Activated T-cell treated with anti-CD3 and anti-CD28 coated beads, Interleukin-2, amount 50 U/mL, for 72 hours (primary cell): ENCODE measurements at regions not wholly inside any gene's neighbourhood (a gene's known extent, or its start where the extent isn't known, plus 50 kb on each side); places are given as distances from the start of the nearest gene placed in this dataset.
"Not testable (repeated sequence)": the region's sequence is repeated elsewhere in the genome, so short reads cannot be mapped to it uniquely, and the experiment has no call there.

Source experiments
- ATAC-seq, 2 donors: fragments of 150-1000 bp; cut with Tn5 transposase; replicated peaks in 1 of 2; 2 replicates each; pipeline ENCODE4 v1.10.0; 2021; ENCODE audit warnings: moderate library complexity in 2 of 2, mild to moderate bottlenecking in 1 of 2
- DNase-seq, 2 donors: peaks; one replicate each; pipeline ENCODE4 v3.0.0; 2021 to 2022; ENCODE audit warnings: mixed read lengths in 1 of 2
- H3K27ac Mint-ChIP-seq: one replicate; pipeline ENCODE4 v1.8.0; 2022; ENCODE audit warnings: mild to moderate bottlenecking, moderate library complexity, mixed read lengths
- H3K27me3 Mint-ChIP-seq: one replicate; pipeline ENCODE4 v1.8.0; 2022; ENCODE audit warnings: low read depth, mixed read lengths
- H3K36me3 Mint-ChIP-seq, 2 donors: one replicate each; pipeline ENCODE4 v1.8.0; 2022; ENCODE audit warnings: mixed read lengths in 2 of 2, mild to moderate bottlenecking in 1 of 2; ENCODE audit not compliant: insufficient read depth in 2 of 2
- H3K4me1 Mint-ChIP-seq: one replicate; pipeline ENCODE4 v1.8.0; 2022; ENCODE audit warnings: low read depth, mixed read lengths
- H3K4me3 Mint-ChIP-seq, 2 donors: one replicate each; pipeline ENCODE4 v1.8.0; 2022; ENCODE audit warnings: mild to moderate bottlenecking in 2 of 2, mixed read lengths in 2 of 2, moderate library complexity in 2 of 2
- H3K9me3 Mint-ChIP-seq, 2 donors: one replicate each; pipeline ENCODE4 v1.8.0; 2022; ENCODE audit warnings: mixed read lengths in 2 of 2

- no peaks in the 10 kb centered on the region for H3K36me3 Mint-ChIP-seq
- peaks cover 1% of the 10 kb centered on the region in 2 donors for H3K9me3 Mint-ChIP-seq
- DNase-seq = no peak
- no peak for ATAC-seq
- H3K4me1 Mint-ChIP-seq = no peaks in the 10 kb centered on the region
- no peaks in the 10 kb centered on the region for H3K27me3 Mint-ChIP-seq
- H3K4me3 Mint-ChIP-seq = no peak overlapping the region
- no peak overlapping the region for H3K27ac Mint-ChIP-seq
Observed at GRCh38 chr6:121557146-121557940, 121.9 kb downstream of the GJA1 start.

- H3K27me3 Mint-ChIP-seq = no peaks in the 10 kb centered on the region
- no peak overlapping the region for H3K4me3 Mint-ChIP-seq
- H3K27ac Mint-ChIP-seq = no peak overlapping the region
- no peaks in the 10 kb centered on the region for H3K4me1 Mint-ChIP-seq
- ATAC-seq (no peak), DNase-seq (no peak)
- peaks cover 3 to 8% of the 10 kb centered on the region in 2 donors for H3K36me3 Mint-ChIP-seq
- H3K9me3 Mint-ChIP-seq = peaks cover 6 to 7% of the 10 kb centered on the region in 2 donors
Observed at GRCh38 chr6:121559611-121560269, 124.3 kb downstream of the GJA1 start.

- H3K4me3 Mint-ChIP-seq = no peak overlapping the region
- H3K27ac Mint-ChIP-seq = no peak overlapping the region
- no peak for DNase-seq
- H3K9me3 Mint-ChIP-seq = peaks cover 6 to 10% of the 10 kb centered on the region in 2 donors
- H3K27me3 Mint-ChIP-seq = no peaks in the 10 kb centered on the region
- no peaks in the 10 kb centered on the region for H3K4me1 Mint-ChIP-seq
- ATAC-seq = no peak
- H3K36me3 Mint-ChIP-seq = peaks cover 3 to 10% of the 10 kb centered on the region in 2 donors
Observed at GRCh38 chr6:121560476-121560875, 125.0 kb downstream of the GJA1 start.

- peaks cover 3 to 10% of the 10 kb centered on the region in 2 donors for H3K36me3 Mint-ChIP-seq
- no peak overlapping the region for H3K4me3 Mint-ChIP-seq
Observed at GRCh38 chr6:121563286-121563685, 127.8 kb downstream of the GJA1 start.

GRCh38 chr6:121564529-121564928 is 129.1 kb downstream of the GJA1 start:
- H3K4me3 Mint-ChIP-seq, ATAC-seq, H3K27ac Mint-ChIP-seq, DNase-seq, H3K9me3 Mint-ChIP-seq, H3K4me1 Mint-ChIP-seq, H3K27me3 Mint-ChIP-seq: not testable (repeated sequence)
- H3K36me3 Mint-ChIP-seq = peaks cover 3 to 10% of the 10 kb centered on the region in 2 donors

More at GRCh38 chr6:121563286-121563685, 127.8 kb downstream of the GJA1 start:
- ATAC-seq (no peak), DNase-seq (no peak)
- H3K27me3 Mint-ChIP-seq = no peaks in the 10 kb centered on the region
- no peaks in the 10 kb centered on the region for H3K4me1 Mint-ChIP-seq
- no peak overlapping the region for H3K27ac Mint-ChIP-seq
- H3K9me3 Mint-ChIP-seq = peaks cover 6 to 10% of the 10 kb centered on the region in 2 donors

GRCh38 chr6:121571455-121571854 is 136.0 kb downstream of the GJA1 start:
- peaks cover 0 to 4% of the 10 kb centered on the region in 2 donors for H3K9me3 Mint-ChIP-seq
- H3K27ac Mint-ChIP-seq = no peak overlapping the region
- H3K27me3 Mint-ChIP-seq = no peaks in the 10 kb centered on the region
- peaks cover 12% of the 10 kb centered on the region for H3K4me1 Mint-ChIP-seq
- H3K4me3 Mint-ChIP-seq = no peak overlapping the region
- ATAC-seq (no peak), DNase-seq (no peak)
- peaks cover 0 to 1% of the 10 kb centered on the region in 2 donors for H3K36me3 Mint-ChIP-seq

GRCh38 chr6:121573481-121573880 is 138.0 kb downstream of the GJA1 start:
- peaks cover 12% of the 10 kb centered on the region for H3K4me1 Mint-ChIP-seq
- H3K4me3 Mint-ChIP-seq = peak overlapping the region; percentile 15 to 20
- no peak overlapping the region for H3K27ac Mint-ChIP-seq
- peaks cover 0 to 4% of the 10 kb centered on the region in 2 donors for H3K9me3 Mint-ChIP-seq
- DNase-seq (no peak), ATAC-seq (no peak)
- no peaks in the 10 kb centered on the region for H3K27me3 Mint-ChIP-seq
- peaks cover 0 to 1% of the 10 kb centered on the region in 2 donors for H3K36me3 Mint-ChIP-seq

GRCh38 chr6:121578216-121578615 is 142.8 kb downstream of the GJA1 start:
- DNase-seq (no peak), ATAC-seq (no peak)
- peaks cover 12% of the 10 kb centered on the region for H3K4me1 Mint-ChIP-seq
- H3K27ac Mint-ChIP-seq = no peak overlapping the region
- no peaks in the 10 kb centered on the region for H3K9me3 Mint-ChIP-seq
- H3K36me3 Mint-ChIP-seq = no peaks in the 10 kb centered on the region
- no peaks in the 10 kb centered on the region for H3K27me3 Mint-ChIP-seq
- H3K4me3 Mint-ChIP-seq = no peak overlapping the region

GRCh38 chr6:121579478-121579877 is 144.0 kb downstream of the GJA1 start:
- ATAC-seq (no peak), DNase-seq (no peak)
- Mint-ChIP-seq H3K4me1 (peaks cover under 1% of the 10 kb centered on the region), H3K9me3 (no peaks in the 10 kb centered on the region), H3K36me3 (no peaks in the 10 kb centered on the region), H3K27ac (no peak overlapping the region), H3K27me3 (no peaks in the 10 kb centered on the region), H3K4me3 (no peak overlapping the region)

GRCh38 chr6:121581327-121581726 is 145.9 kb downstream of the GJA1 start:
- Mint-ChIP-seq H3K9me3 (no peaks in the 10 kb centered on the region), H3K4me1 (no peaks in the 10 kb centered on the region), H3K4me3 (no peak overlapping the region), H3K27ac (peak overlapping the region; percentile 8), H3K36me3 (no peaks in the 10 kb centered on the region), H3K27me3 (no peaks in the 10 kb centered on the region)
- DNase-seq = no peak
- no peak for ATAC-seq

- Mint-ChIP-seq H3K4me3 (no peak overlapping the region), H3K36me3 (no peaks in the 10 kb centered on the region), H3K27me3 (no peaks in the 10 kb centered on the region), H3K9me3 (no peaks in the 10 kb centered on the region), H3K4me1 (no peaks in the 10 kb centered on the region), H3K27ac (no peak overlapping the region)
- ATAC-seq (no peak), DNase-seq (no peak)
Observed at GRCh38 chr6:121582262-121582661, 146.8 kb downstream of the GJA1 start.

- Mint-ChIP-seq H3K27ac (no peak overlapping the region), H3K4me1 (no peaks in the 10 kb centered on the region), H3K4me3 (no peak overlapping the region), H3K9me3 (no peaks in the 10 kb centered on the region), H3K27me3 (no peaks in the 10 kb centered on the region), H3K36me3 (no peaks in the 10 kb centered on the region)
- ATAC-seq = no peak
- DNase-seq = no peak
Observed at GRCh38 chr6:121584586-121585369, 149.3 kb downstream of the GJA1 start.

GRCh38 chr6:121590438-121590837 is 155.0 kb downstream of the GJA1 start:
- peaks cover 0 to 3% of the 10 kb centered on the region in 2 donors for H3K9me3 Mint-ChIP-seq
- DNase-seq = no peak
- no peak overlapping the region for H3K4me3 Mint-ChIP-seq
- no peaks in the 10 kb centered on the region for H3K27me3 Mint-ChIP-seq
- no peak overlapping the region for H3K27ac Mint-ChIP-seq
- no peak for ATAC-seq
- H3K4me1 Mint-ChIP-seq = no peaks in the 10 kb centered on the region
- no peaks in the 10 kb centered on the region for H3K36me3 Mint-ChIP-seq
